Smooth muscle cell (in vitro differentiated cells): ENCODE measurements at regions not wholly inside any gene's neighbourhood (a gene's known extent, or its start where the extent isn't known, plus 50 kb on each side); places are given as distances from the start of the nearest gene placed in this dataset.

ENCODE experiments used
- DNase-seq: peaks from one replicate; lab custom pipeline; 2025; ENCODE audit not compliant: unreplicated experiment; lab: John Stamatoyannopoulos, UW
- H2AFZ ChIP-seq: fragments of 200-600 bp; sonication (generic); 2 replicates; pipeline ENCODE4 v1.6.0; 2016; ENCODE audit warnings: antibody characterized with exemption, low read depth, mild to moderate bottlenecking
- H3F3A ChIP-seq: fragments of 200-600 bp; sonication (generic); 2 replicates; pipeline ENCODE4 v1.6.0; 2017; ENCODE audit warnings: antibody characterized with exemption, low read depth
- H3K27ac ChIP-seq: fragments of 200-600 bp; sonication (generic); 2 replicates; pipeline ENCODE4 v1.5.1; 2016; ENCODE audit warnings: low read depth, mild to moderate bottlenecking
- H3K27me3 ChIP-seq: fragments of 200-600 bp; sonication (generic); 2 replicates; pipeline ENCODE4 v1.6.1; 2016; ENCODE audit warnings: low read depth, mild to moderate bottlenecking
- H3K36me3 ChIP-seq: fragments of 200-600 bp; sonication (generic); 2 replicates; pipeline ENCODE4 v1.5.1; 2016; ENCODE audit warnings: low read depth
- H3K4me1 ChIP-seq: fragments of 200-600 bp; sonication (generic); 2 replicates; pipeline ENCODE4 v1.5.1; 2016; ENCODE audit warnings: low read depth
- H3K4me2 ChIP-seq: fragments of 200-600 bp; sonication (generic); 2 replicates; pipeline ENCODE4 v1.6.0; 2016; ENCODE audit warnings: mild to moderate bottlenecking
- H3K4me3 ChIP-seq: fragments of 200-600 bp; sonication (generic); 2 replicates; pipeline ENCODE4 v1.5.1; 2016; ENCODE audit warnings: mild to moderate bottlenecking
- H3K79me2 ChIP-seq: fragments of 200-600 bp; sonication (generic); 2 replicates; pipeline ENCODE4 v1.6.0; 2016; ENCODE audit warnings: low read depth, mild to moderate bottlenecking
- H3K9ac ChIP-seq: fragments of 200-600 bp; sonication (generic); 2 replicates; pipeline ENCODE4 v1.6.0; 2016; ENCODE audit warnings: low read depth
- H3K9me3 ChIP-seq: fragments of 200-600 bp; sonication (generic); replicated peaks from 2 replicates; pipeline ENCODE4 v1.5.1; 2016; ENCODE audit warnings: low read depth
- H4K20me1 ChIP-seq: fragments of 200-600 bp; sonication (generic); 2 replicates; pipeline ENCODE4 v1.6.0; 2016; ENCODE audit warnings: low read depth
- WGBS: methylation state at CpG from one replicate; pipeline ENCODE4 v1.1.7; 2016; ENCODE audit warnings: low lambda C conversion rate; 5-methylcytosine and 5-hydroxymethylcytosine counted together
- TF ChIP-seq, protein P1 (sequence below): fragments of 200-600 bp; sonication (generic); IDR thresholded peaks from 2 replicates; pipeline ENCODE4 v1.5.1; 2017; ENCODE audit warnings: borderline replicate concordance, mild to moderate bottlenecking, antibody characterized with exemption; ENCODE audit not compliant: insufficient read depth, poor library complexity, severe bottlenecking

GRCh38 chr16:17759451-17760390 is 289.0 kb upstream of the XYLT1 start:
- WGBS, result 81% methylated on average over 9 of the region's 9 CpGs
- TF ChIP-seq, protein P1, sequence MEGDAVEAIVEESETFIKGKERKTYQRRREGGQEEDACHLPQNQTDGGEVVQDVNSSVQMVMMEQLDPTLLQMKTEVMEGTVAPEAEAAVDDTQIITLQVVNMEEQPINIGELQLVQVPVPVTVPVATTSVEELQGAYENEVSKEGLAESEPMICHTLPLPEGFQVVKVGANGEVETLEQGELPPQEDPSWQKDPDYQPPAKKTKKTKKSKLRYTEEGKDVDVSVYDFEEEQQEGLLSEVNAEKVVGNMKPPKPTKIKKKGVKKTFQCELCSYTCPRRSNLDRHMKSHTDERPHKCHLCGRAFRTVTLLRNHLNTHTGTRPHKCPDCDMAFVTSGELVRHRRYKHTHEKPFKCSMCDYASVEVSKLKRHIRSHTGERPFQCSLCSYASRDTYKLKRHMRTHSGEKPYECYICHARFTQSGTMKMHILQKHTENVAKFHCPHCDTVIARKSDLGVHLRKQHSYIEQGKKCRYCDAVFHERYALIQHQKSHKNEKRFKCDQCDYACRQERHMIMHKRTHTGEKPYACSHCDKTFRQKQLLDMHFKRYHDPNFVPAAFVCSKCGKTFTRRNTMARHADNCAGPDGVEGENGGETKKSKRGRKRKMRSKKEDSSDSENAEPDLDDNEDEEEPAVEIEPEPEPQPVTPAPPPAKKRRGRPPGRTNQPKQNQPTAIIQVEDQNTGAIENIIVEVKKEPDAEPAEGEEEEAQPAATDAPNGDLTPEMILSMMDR, result no peak

DNA sequence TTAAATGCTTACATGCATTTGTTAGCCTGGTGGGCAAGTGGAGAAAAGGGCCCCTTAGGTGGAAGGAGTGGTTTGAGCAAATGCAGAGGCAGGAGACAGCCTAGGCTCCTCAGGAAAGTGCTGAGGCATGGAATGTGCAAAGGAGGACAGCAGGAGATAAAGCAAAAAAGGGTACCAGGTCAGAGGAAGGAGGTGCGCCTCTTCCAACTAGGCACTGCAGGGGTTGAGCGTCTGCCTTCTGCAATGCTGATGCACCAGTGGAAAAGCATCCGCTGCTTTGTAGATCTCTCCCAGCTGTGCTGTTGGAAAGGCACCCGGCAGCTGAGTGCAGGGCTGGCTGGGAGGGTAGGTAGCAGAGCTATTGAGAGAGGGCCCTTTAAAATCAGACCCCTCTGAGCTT is 287.0 kb upstream of the XYLT1 start:
- no peak for DNase-seq
- H4K20me1 ChIP-seq, result no peaks in the 10 kb centered on the region
- H3K4me3 ChIP-seq, result no peak overlapping the region
- WGBS, result 32% methylated on average over 4 of the region's 4 CpGs
- H3K9ac ChIP-seq, result no peak overlapping the region
- no peaks in the 10 kb centered on the region for H3K79me2 ChIP-seq
- no peaks in the 10 kb centered on the region for H3F3A ChIP-seq
- H3K36me3 ChIP-seq, result no peaks in the 10 kb centered on the region
- no peak overlapping the region for H3K27ac ChIP-seq
- TF ChIP-seq, protein P1, result no peak
- H3K4me1 ChIP-seq, result no peaks in the 10 kb centered on the region
- no peak overlapping the region for H2AFZ ChIP-seq
- no peak overlapping the region for H3K4me2 ChIP-seq
- H3K9me3 ChIP-seq, result no peaks in the 10 kb centered on the region
- H3K27me3 ChIP-seq, result peaks cover 5% of the 10 kb centered on the region

More at GRCh38 chr16:17759451-17760390, 289.0 kb upstream of the XYLT1 start:
- Histone ChIP-seq H3K27ac (no peak overlapping the region), H3K79me2 (no peaks in the 10 kb centered on the region), H3K9ac (no peak overlapping the region), H3K4me1 (no peaks in the 10 kb centered on the region), H3K36me3 (no peaks in the 10 kb centered on the region), H3K4me2 (no peak overlapping the region), H3K9me3 (no peaks in the 10 kb centered on the region), H3F3A (no peaks in the 10 kb centered on the region), H3K27me3 (peaks cover 8% of the 10 kb centered on the region), H4K20me1 (no peaks in the 10 kb centered on the region), H3K4me3 (no peak overlapping the region), H2AFZ (no peak overlapping the region)
- no peak for DNase-seq

DNA sequence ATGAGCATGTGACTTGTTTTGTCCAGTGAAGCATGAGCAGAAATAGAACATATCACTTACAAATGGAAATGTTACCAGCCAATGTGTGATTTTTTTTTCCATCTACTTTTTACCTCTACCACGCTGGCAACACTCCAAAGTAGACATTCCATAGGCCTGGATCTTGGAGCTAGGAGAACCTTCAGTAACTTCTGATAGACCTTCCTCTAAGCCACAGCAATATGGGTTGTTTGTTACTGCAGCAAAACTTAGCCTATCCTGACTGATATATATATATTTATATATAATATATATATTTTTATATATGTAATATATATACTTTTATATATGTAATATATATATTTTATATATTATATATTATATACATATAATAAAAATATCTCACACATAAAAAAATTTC is 284.4 kb upstream of the XYLT1 start:
- Histone ChIP-seq H3K36me3 (no peaks in the 10 kb centered on the region), H3F3A (no peaks in the 10 kb centered on the region), H3K4me3 (no peak overlapping the region), H3K9me3 (no peaks in the 10 kb centered on the region), H3K79me2 (no peaks in the 10 kb centered on the region), H4K20me1 (no peaks in the 10 kb centered on the region), H2AFZ (no peak overlapping the region), H3K9ac (no peak overlapping the region), H3K4me1 (no peaks in the 10 kb centered on the region), H3K27me3 (peaks cover 5% of the 10 kb centered on the region), H3K27ac (no peak overlapping the region), H3K4me2 (no peak overlapping the region)
- TF ChIP-seq, protein P1, result no peak
- no peak for DNase-seq
- WGBS, result 88% methylated on average over 1 of the region's 1 CpG

GRCh38 chr16:17753434-17753833 is 282.7 kb upstream of the XYLT1 start:
- H3K9ac ChIP-seq, result no peak overlapping the region
- TF ChIP-seq, protein P1, result no peak
- H3K27me3 ChIP-seq, result peaks cover 5% of the 10 kb centered on the region
- no peak overlapping the region for H3K4me2 ChIP-seq
- H3K27ac ChIP-seq, result no peak overlapping the region
- H3K9me3 ChIP-seq, result no peaks in the 10 kb centered on the region
- no peaks in the 10 kb centered on the region for H4K20me1 ChIP-seq
- DNase-seq, result no peak
- no peaks in the 10 kb centered on the region for H3F3A ChIP-seq
- H3K79me2 ChIP-seq, result no peaks in the 10 kb centered on the region
- no peak overlapping the region for H3K4me3 ChIP-seq
- no peaks in the 10 kb centered on the region for H3K36me3 ChIP-seq
- H3K4me1 ChIP-seq, result peaks cover 3% of the 10 kb centered on the region
- WGBS, result 85% methylated on average over 6 of the region's 6 CpGs
- H2AFZ ChIP-seq, result no peak overlapping the region
